ENCODE measurements at regions not wholly inside any gene's neighbourhood (a gene's known extent, or its start where the extent isn't known, plus 50 kb on each side); places are given as distances from the start of the nearest gene placed in this dataset.

DNA sequence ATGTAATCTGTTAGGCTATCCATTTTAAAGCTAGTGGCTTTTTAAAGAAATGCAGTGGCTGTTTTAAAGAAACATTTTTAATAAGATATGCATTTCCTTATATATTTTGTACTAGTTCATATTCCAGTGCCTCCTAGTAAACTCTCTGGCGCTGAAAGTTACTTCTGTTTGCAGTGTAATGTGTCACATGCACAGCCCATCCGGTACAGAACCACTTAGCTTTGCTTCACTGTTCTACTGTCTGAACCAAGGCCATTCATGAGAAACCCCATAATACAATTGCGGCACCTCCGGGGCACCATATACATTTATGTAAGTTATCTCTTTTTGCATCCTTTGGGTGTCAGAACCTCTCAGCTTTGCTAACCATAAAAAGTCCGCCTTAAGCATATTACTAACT is 114.6 kb upstream of the KCTD1 start:
- in situ Hi-C loops (cut with HindIII; ENCODE audit: low pct_unique_long_range_greater_than_20kb, low sequenced_read_pairs): no loop called here
- DNase-seq (ENCODE audit: low read depth, low spot score): peak; percentile 80

DNA sequence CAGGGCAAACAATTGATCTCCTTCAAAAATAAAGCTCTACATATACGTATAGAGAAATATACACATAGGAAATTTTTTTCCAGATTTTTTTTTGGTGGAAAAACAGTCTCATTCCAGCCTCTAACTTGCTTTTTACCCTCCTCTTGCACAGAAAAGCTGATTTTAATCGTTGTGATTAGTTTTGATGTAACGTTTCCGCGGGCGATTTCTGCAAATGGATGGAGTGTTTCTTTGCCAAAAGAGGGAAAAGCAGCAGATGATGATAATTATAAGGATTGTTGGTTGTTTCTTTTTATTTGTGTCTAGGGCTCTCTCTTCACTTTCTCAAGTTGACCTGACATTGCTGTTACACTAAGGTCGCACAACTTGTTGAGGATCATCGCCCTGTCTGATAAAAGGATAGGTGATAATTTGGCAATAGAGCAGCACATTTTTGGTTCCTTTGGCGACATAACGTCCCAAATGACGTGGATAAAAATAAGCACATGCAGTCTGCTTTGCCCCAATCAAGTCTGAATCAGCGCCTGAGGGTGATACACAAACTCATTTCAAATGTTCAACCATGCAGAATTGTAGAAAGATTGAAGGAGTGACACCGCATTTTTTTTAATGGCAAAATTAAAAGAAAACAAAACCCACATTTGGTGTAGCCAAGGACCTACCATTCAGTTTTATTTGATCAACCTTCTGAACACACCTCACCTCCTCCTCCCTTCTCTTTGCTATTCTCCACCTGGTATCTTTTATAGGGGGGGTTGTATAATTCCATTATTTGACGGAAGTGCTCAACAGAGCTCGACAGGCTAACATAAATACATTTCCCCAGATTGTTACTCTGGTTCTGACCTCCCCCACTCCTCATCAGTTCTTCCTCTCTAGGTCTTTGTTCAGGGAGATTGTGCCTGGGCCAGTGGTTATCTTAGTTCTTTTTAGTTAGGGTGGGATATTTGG is 109.6 kb upstream of the KCTD1 start:
- DNase-seq (ENCODE audit: low read depth, low spot score): no peak
- in situ Hi-C loops (cut with HindIII; ENCODE audit: low pct_unique_long_range_greater_than_20kb, low sequenced_read_pairs): no loop called here

DNA sequence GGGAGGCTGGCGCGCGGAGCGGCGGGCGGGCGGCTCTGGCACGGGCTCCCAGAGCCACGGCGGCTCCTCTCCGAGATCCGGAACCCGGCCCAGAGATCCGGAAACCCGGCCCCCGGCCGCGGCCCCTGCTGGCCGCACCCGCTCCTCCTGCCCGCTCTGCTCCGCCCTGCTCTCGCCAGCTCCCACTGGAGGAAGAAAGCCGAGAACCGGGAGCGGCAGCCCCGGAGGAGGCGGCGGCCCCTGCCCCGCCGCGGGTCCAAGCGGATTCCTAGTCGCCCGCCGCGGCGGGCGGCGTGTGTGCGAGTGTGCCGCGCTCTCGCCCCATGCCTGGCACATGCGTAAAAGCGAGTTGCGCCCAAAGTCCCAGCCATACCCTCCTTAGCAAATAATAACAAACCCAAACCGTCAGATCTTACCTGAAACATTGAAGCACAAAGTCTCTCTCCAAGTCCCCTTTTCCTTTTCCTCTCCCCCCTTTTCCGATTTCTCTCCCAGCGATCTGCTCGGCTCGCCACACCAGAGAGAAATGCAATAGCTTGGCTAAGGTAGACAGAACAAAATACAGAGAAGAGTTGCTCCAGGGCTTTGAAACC is 108.7 kb upstream of the KCTD1 start:
- in situ Hi-C loops (cut with HindIII; ENCODE audit: low pct_unique_long_range_greater_than_20kb, low sequenced_read_pairs): no loop called here
- peak; percentile 57 for DNase-seq (ENCODE audit: low read depth, low spot score)

DNA sequence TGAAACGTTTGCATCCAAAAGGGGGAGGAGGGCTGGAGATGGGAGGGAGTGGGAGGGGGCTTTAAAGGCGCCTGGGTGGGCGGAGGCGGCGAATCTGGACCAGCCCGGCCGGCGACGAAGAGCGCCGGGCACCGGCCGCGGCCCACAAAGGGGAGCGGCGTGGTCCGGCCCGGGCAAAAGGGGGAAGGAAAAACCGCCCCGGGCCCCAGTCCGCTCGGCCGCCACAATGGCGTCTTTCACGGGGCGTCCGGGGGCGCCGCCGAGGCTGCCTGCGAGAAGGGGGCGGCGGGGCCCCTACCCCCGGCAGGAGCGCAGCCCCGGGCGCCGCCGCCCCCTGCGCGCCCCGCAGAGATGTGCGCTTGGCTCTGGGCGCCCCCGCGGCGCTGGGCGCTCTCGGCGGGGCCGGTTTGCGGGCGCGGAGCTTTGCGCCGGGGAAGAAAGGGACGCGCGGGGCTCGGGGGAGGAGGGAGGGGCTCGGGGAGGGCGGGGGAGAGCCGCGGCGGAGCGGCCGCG is 108.1 kb upstream of the KCTD1 start:
- in situ Hi-C loops (cut with HindIII; ENCODE audit: low pct_unique_long_range_greater_than_20kb, low sequenced_read_pairs): no loop called here
- DNase-seq (ENCODE audit: low read depth, low spot score): no peak

DNA sequence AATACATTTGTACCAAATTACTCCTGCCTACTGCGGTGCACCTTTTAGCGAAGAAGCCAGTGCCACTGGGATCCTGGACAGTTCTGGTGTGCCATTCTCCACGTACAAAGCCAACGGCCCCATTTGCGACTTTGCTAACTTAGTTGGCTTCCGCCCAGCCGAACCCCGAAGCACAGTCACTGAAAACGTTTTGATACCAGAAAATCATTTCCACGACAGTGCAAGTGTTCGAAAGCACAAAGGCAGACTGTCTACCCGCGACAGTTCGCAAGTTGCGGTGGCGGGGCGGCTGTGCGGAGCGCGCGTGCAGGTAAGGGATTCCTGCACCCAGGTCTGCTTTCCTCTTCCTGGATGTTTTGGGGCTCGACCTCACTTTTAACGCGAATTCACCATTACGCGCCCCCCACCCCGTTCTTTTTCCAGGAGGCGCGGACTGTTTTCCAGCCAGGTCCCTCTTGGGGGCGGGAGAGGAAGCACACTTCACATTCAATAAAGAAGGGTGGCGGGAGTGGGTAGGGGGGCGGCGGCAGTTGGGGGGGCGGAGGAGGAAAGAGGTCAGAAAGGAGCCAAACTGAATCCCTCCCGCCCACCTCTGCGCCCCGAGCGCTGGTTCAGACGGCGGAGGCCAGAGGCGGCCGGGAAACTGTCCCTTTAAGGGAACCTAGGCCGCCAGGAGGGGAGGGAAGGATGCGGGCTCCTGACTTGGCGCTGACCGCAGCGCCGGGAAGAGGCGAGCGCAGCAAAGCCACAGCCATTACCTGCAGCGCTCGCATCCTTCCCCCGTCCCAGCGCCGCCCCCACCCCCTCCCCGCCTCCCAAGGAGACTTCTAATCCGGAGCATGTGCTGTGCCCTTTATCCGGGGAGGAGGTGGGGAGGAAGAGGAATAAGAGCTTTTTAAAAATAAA is 107.4 kb upstream of the KCTD1 start:
- peak; percentile 60 for DNase-seq (ENCODE audit: low read depth, low spot score)
- in situ Hi-C loops (cut with HindIII; ENCODE audit: low pct_unique_long_range_greater_than_20kb, low sequenced_read_pairs): no loop called here

DNA sequence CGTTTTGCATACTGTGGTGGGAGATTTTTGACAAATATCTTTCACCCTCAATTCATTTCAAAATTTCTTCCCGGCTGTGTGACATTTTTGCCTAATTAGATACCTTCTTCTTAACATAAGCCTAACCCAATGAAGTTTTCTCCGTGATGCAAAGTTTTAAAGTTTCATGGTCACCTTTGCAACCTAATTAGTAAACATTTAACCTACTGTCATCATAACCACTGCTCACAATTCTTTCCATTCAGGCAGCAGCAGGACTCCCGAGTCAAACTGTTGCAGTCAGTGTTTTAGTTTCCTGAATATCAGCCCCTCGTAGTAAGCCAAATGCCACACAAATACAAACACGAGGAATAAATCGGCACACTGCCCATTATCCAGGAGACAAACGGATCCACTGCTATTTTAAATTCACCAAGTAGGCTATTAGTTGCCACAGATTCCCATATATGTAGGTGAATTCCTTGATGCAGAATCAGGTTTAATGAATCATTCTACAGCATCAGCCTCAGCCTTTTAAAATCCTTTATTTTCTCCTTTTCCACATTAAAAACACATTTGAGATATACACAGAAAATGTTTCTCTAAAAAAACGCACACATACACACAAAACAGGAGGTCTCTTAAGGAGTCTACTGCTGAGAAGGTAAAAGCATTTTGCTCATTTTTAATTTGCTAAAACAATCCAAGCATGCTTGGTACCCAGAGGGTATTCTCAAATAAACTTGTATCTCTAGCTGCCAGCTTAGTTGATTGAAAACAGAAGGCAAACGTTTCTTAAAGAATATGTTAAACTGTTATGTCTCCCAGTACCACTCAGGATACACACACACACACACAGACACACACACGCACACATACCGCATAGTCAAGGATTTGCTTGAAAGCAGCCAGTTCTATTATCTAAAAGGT is 106.5 kb upstream of the KCTD1 start:
- DNase-seq (ENCODE audit: low read depth, low spot score): no peak
- in situ Hi-C loops (cut with HindIII; ENCODE audit: low pct_unique_long_range_greater_than_20kb, low sequenced_read_pairs): no loop called here

DNA sequence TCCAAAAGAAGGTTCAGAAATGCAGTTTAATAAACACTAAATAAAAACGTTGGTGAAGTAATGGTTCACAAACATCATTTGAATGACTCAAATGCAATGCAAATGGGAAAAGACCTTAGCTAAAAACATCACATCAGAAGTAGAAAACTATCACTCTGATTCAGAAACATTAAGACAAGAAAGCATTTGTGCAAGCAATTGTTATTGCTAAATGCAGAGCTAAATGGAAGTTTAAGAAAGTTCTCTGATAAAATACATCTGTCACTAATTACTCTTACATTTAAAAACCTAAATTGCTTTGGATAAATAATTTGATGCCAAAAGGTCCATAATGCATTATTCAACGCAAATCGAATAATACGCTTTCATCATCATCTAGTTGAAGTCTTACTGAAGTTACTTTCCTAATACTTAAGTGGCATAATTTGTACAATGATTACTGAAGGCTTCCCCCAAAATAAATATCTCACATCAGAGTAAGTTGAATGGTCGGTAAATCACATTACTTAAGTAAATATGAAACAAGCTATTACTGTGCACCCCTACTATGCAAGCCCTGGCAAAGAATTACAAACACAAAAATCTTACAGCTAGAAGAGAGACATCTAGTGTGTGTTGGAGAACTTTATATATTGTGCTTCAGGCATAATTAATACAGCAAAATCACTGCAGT is 105.7 kb upstream of the KCTD1 start:
- in situ Hi-C loops (cut with HindIII; ENCODE audit: low pct_unique_long_range_greater_than_20kb, low sequenced_read_pairs): no loop called here
- no peak for DNase-seq (ENCODE audit: low read depth, low spot score)

DNA sequence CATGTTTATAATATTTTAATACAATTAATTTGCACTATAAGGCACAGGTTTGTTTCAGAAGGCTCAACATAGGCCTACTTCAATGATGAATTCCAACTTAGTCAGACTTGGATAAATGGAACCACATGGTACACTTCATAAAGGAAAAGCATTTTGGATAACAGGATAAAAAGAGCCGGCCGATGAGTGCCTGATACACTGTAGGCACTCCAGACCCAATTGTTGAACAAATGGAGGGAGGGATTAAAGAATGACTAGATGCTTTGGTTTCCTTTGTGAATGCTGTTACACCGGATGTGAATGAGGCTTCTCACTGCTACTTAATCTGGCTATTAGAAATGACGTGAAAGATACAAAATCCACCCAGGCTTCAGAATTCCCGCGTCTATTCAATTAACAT is 104.1 kb upstream of the KCTD1 start:
- in situ Hi-C loops (cut with HindIII; ENCODE audit: low pct_unique_long_range_greater_than_20kb, low sequenced_read_pairs): no loop called here
- DNase-seq (ENCODE audit: low read depth, low spot score): no peak

DNA sequence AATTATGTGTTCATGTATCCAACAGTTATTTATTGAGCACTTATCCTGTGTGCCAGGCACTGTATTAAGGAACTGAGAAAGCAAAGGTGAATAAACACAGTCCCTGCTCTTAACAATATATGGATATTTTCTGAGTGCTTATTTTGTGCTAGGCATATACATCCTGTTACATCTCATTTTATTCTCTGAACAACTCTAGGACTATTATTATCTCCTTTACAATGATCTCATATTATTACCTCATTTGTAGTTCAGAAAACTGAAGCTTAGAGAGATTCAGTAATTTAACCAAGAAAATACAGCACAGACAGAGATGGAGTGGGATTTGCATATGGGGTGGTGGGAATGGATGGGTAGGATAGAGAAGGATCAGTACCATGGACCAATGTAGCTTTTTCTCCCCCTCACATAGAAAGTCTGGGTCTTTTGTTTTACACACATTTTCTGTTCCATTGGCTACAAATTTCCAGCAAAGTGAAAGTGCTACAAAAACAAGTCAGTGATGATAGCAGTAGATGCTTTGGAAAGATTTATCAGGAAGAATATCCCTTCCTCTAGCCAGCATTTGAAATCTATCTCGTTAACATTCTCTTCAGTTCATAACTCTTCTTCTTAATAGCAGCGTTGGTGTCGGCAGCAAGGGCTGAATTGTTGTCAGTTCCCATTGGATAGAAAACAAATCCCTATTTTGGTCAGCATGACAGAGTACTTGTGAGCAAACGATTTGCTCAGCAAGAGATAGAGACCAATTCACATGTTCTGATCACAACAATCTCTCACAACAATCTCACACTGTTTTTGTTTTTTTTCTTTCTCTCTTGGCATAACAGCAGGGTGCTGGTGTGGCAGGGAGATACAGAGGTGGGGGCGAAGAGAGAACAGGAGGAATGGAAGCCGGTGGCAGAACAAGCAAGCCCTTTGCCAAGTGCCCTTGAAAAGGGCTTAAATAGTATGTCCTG is 102.2 kb upstream of the KCTD1 start:
- in situ Hi-C loops (cut with HindIII; ENCODE audit: low pct_unique_long_range_greater_than_20kb, low sequenced_read_pairs): no loop called here
- DNase-seq (ENCODE audit: low read depth, low spot score): no peak

DNA sequence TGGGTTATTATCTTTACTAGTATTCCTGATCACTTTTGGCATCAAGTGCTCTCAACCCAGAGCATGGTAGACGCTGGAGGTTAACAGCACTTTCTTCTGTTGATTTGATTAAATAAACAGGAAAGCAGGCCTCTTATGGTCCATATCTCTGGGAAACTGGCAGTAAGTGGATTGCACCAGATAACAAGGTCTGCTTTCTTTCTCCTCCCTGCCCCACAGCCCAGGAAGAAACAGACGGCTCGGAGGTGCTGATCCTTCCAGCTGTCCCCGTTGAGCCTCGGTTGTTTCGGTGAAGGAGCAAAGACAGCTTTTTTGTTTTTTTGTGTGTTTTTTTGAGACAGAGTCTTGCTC is 100.8 kb upstream of the KCTD1 start:
- in situ Hi-C loops (cut with HindIII; ENCODE audit: low pct_unique_long_range_greater_than_20kb, low sequenced_read_pairs): no loop called here
- no peak for DNase-seq (ENCODE audit: low read depth, low spot score)

DNA sequence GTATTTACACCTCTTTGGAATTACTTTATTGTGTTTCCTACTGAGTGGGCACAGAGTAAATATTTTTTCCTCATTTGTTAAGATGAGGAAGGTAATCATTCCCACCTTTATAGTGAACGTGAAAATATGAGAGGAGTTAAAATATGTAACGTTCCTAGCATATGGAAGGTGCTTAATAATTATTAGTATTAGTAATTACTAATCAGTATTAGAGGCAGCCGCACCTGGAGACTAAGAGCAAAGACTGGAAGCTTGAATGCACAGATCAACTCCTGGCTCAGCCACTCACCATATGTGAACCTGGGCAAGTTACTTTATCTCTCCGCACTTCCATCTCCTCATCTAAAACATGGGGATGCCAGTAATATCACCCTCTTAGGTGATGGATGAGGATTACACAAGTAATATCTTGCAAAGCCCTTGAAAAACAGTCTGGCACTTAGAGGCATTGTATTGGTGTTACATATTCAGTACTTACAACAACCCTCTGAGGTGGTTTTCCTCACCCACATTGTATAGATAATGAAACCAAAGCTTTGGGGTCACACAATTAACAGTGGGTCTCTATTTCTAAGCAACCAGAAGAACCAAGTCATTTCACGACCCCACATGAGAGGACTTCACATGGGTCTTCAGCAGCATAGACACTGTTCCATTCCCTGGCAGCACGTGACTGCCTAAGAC is 100.3 kb upstream of the KCTD1 start:
- DNase-seq (ENCODE audit: low read depth, low spot score): no peak
- in situ Hi-C loops (cut with HindIII; ENCODE audit: low pct_unique_long_range_greater_than_20kb, low sequenced_read_pairs): no loop called here

DNA sequence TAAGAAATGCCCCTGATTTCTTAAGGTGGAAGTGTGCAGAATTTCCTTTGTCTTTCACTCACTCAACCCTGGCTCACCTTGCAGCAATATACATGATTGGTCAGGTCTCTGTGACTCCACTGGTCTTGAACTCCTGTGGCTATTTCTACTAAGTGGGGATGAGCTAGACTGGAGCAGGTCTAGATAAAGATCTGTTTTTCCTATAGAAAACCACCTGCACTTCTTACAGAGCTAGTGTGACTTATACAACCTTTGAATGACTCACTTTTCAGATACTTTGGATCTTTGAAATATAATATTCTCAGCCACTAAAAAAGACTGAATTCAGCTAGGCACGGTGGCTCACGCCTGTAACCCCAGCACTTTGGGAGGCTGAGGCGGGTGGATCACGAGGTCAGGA is 98.5 kb upstream of the KCTD1 start:
- DNase-seq (ENCODE audit: low read depth, low spot score): no peak

DNA sequence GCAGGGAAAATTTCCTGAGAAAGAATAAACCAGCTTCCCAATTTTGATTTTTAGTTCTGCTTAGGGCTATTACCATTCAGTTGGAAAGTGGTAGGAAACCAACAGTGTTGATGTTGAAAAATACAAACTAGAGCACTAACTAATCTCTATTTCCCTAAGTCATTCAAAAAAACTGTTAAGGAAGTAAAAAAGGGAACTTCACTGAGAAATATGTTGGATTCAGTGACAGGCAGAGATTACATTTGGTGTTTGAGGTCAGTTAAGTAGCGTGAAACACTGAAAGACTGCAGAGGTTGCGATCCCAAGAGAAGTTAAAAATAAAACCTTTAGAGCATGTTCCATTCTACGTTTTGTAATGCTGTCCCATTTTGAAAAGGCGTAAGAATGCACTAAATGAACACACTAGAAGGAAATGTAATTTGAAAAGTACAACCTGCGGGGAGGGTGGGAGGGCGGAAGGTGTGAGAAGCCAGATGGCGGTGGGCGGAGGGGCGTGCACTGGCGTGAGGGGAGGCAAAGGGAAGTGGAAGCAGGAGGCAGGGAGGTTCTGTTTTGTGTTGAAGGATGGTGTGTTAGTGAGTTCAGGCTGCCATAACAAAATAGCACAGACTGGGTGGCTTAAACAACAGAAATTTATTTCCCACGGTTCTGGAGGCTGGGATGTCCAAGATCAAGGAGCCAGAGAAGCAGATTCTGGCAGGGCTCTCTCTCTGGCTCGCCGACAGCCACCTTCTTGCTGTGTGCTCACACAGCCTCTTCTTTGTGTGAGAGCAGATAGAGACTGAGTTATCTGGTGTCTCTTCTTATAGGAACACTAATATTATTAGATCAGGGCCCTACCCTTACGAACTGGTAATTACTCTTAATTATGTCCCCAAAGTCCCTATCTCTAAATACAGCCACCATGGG is 94.3 kb upstream of the KCTD1 start:
- DNase-seq (ENCODE audit: low read depth, low spot score): no peak
- in situ Hi-C loops (cut with HindIII; ENCODE audit: low pct_unique_long_range_greater_than_20kb, low sequenced_read_pairs): no loop called here

More for the DNA sequence above, 98.5 kb upstream of the KCTD1 start:
- in situ Hi-C loops (cut with HindIII; ENCODE audit: low pct_unique_long_range_greater_than_20kb, low sequenced_read_pairs): no loop called here

DNA sequence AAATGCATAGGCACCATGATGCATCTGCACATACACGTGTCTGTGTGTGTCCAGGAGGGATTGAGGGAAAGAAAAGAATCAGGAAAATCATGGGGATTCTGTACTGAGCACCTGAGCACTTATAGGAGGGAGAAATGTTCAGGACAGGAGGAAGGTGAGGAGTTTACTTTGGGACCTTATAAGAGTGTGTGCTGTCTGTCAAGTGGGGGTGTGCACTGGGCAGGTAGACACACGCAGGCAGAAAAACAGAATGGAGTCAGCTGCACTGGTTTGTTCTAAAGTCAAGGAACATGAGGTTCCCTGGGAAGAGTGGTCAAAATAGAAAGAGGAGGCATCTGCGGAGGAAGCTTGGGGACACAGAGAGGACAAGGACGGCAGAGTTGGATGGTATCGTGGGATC is 92.2 kb upstream of the KCTD1 start:
- no peak for DNase-seq (ENCODE audit: low read depth, low spot score)
- in situ Hi-C loops (cut with HindIII; ENCODE audit: low pct_unique_long_range_greater_than_20kb, low sequenced_read_pairs): no loop called here

Measured in SK-MEL-5 (cell line).